ENCODE measurements at regions not wholly inside any gene's neighbourhood (a gene's known extent, or its start where the extent isn't known, plus 50 kb on each side); places are given as distances from the start of the nearest gene placed in this dataset.

DNA sequence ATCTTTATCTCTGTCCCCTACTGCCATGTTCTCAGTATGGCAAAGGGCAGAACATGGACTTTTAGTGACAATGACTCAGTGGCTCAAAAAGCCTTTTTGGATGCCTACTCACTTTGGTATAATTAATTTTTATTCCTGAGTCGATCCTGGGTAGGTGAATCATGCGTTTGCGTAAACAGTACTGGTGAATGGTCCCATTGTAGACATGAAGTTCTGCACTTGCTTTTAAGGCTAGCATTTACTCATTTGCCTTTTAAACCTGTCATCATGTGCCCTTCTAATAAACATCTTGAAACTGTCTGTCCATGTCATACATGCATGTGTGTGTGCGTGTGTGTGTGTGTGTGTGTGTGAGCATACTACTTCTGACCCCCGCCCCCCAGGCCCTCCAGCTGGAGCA, 223.0 kb downstream of the AUH start:
- DNase-seq (no peak), ATAC-seq (no peak)
- intact Hi-C loops (cut with DNase I), result no loop called here

- peak in 1 of 2 donors; percentile 34 for ATAC-seq
- intact Hi-C loops (cut with DNase I), result no loop called here
- no peak for DNase-seq
Observed at GRCh38 chr9:91141407-91141965, 220.2 kb downstream of the AUH start.

DNA sequence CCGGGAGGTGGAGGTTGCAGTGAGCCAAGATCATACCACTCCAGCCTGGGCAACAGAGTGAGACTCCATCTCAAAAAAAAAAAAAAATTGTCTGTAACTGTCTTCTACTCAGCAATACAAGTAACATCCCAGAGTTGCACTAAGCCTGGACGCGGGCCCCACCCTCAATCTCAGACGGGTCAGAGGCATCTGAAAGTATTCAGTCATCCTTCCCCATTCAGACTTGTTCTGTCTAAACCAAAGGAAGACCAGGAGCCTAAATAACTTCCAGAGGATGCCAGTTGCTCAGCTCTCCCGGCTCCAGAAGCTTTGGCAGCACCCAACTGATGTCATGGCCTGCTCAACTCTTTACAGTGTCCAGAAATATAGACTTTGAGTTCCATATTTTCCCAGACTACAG, 218.6 kb downstream of the AUH start:
- intact Hi-C loops (cut with DNase I), result no loop called here
- ATAC-seq, result no peak
- no peak for DNase-seq

GRCh38 chr9:91143642-91144041, 218.1 kb downstream of the AUH start:
- intact Hi-C loops (cut with DNase I), result no loop called here
- DNase-seq, result no peak
- ATAC-seq, result no peak

DNA sequence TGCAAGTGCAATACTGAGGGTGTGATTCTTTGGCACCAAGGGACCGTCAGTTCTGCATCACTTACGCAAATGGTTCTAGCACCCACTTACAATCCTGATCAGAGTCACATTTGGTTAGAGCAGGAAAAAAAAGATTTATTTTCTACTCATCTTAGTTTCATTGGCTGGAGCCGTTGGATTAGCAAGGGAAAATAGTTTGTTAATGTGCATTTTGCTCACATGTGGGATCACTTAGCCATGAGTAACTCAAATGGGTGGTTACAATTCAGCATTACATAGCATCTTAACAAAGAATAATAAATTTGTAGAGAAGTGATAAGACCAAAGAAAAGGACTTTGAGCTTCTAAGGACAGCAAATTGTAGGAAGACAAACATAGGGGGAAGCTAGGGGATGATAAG, 216.9 kb downstream of the AUH start:
- no peak for DNase-seq
- ATAC-seq, result no peak
- intact Hi-C loops (cut with DNase I), result no loop called here

DNA sequence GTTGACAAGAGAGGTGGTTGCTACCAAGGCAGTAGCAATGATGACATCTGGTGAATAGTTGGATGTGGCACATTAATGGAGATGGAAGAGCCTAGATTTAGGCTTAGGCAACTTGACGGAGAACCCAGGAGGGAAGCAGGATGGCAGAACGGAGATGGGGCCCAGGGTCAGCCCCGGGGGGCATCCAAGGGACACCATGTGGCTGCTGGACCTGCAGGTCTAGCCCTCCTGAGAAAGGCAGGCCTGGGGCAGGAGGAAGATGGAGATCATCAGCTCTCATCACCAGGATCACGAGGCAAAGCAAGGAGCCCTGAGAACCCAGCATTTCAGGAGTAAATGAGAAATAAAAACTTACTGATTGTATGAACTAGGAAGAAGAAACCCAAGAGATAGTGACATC, 216.2 kb downstream of the AUH start:
- intact Hi-C loops (cut with DNase I), result no loop called here
- DNase-seq (no peak), ATAC-seq (no peak)

DNA sequence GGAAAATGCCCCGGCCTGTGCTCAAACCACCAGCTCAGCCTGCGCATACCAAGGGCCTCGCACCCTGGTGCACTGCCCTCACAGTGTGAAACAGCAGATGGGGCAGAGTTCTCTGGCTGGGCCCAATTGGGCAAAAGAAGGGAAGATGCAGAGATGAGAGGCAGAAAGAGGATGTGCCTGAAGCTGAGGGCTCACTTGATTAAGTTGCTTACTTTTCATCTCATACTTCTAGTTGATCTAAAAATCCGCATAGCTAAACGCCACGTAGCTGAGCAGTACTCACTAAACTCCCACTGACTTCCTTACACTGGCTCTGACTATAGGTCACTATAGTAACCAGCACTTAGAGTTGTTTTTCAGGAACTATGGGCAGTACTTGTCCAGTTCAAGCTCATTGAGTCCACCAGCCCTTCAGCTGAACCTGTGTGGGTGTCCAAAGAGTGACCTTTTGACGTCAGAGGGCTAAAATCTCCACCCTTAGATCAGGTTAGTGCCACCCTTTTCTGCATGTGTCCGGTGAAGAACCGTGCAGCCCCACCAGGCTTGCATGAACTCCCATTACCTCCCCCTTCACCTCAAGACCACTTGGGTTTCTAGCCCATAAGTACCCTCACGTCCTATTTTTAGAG, 215.2 kb downstream of the AUH start:
- intact Hi-C loops (cut with DNase I), result no loop called here

GRCh38 chr9:91147079-91147708, 214.5 kb downstream of the AUH start:
- no peak for ATAC-seq
- intact Hi-C loops (cut with DNase I), result no loop called here
- DNase-seq, result no peak

More for the DNA sequence above, 215.2 kb downstream of the AUH start:
- DNase-seq (no peak), ATAC-seq (peak in 1 of 2 donors; percentile 57)

- ATAC-seq (no peak), DNase-seq (no peak)
- intact Hi-C loops (cut with DNase I), result no loop called here
Observed at GRCh38 chr9:91148306-91148705, 213.4 kb downstream of the AUH start.

DNA sequence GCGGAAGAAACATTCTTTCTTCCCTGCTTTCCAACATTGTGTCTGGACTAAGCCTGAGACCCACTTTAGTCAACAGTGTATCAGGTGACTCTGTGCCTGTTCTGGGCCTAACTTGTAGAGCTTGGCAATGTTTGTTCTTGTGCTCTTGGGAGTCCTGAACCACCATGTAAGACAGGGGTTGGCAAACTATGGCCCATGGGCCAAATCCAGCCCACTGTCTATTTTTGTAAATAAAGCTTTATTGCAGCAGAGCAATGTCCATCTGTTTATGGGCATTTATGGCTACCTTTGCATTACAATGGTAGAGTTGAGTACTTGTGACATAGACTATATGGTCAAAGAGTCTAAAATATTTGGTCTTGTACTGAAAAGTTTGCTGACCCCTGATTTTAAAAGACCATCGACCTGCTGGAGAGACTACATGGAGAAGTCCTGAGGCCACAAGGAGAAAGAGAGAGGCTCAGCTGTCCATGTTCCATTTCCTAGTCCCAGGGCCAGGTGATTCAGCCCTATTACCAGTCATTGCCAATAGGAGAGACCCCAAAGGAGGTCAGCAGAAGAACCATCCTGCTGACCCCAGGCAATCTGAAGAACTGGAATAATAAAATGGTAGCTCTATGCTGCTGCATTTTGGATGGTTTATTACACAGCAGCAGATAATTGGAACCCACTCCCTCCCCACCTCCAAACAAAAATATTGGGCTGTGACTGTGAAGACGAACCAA, 211.3 kb downstream of the AUH start:
- intact Hi-C loops (cut with DNase I), result no loop called here
- DNase-seq, result no peak
- no peak for ATAC-seq

DNA sequence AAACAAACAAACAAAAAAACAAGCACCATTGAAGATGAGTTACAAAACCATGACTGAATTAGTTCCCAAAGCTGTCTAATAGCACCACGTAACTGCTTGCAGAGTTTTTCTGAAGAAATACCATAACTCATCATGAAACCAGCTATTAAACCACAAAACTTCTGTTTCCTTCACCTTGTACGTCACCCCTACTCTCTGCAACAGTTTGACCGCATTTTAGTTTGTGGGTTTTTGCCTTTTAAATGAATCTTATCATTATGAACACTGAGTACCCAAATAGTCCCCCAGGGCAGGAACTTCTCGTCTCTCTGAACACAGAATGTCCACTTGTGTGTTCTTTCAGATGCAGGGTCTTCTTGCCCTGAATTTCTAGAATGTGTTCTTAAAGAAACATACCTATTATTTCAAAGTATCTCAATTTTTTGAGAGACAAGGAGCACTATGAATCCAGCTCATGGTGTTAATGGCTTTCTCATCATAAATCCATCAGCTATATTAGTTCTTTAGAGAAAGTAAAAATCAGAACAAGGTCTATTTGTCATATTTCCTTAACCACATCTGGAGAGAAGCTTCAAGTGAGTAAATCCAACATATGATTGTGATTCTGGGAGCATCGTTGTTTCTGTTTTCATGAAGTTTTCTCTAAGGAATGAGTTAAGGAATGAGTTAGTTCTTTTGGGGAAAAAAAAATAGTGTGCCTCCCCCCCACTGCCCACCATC, 210.6 kb downstream of the AUH start:
- no peak for DNase-seq
- intact Hi-C loops (cut with DNase I), result no loop called here
- ATAC-seq, result peak; percentile 25 to 74

- ATAC-seq (no peak), DNase-seq (no peak)
- intact Hi-C loops (cut with DNase I), result no loop called here
Observed at GRCh38 chr9:91151718-91152095, 210.0 kb downstream of the AUH start.

DNA sequence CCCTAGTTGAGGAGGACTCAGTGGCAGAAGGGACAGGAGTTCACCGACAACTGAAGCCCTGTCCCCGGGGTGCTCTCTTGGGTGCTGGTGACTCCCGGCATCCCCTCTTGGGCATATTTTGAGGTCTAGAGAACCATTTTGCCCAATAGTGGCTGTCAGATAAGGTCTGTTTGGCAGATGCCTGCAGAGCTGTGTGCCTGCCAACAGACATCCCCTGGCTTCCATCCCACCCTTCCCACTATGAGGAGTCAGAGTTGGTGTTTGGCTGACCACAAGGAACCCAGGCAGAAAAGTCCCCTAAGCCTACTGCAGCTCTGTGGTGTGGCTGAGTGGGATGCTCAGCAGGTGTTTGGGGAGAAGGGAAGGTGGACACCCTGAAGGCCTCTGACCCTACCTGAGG, 207.0 kb downstream of the AUH start:
- ATAC-seq, result peak; percentile 49 to 65

GRCh38 chr9:91155181-91155580, 206.5 kb downstream of the AUH start:
- DNase-seq, result no peak
- intact Hi-C loops (cut with DNase I), result no loop called here
- ATAC-seq, result no peak

More for the DNA sequence above, 207.0 kb downstream of the AUH start:
- no peak for DNase-seq
- intact Hi-C loops (cut with DNase I), result no loop called here

DNA sequence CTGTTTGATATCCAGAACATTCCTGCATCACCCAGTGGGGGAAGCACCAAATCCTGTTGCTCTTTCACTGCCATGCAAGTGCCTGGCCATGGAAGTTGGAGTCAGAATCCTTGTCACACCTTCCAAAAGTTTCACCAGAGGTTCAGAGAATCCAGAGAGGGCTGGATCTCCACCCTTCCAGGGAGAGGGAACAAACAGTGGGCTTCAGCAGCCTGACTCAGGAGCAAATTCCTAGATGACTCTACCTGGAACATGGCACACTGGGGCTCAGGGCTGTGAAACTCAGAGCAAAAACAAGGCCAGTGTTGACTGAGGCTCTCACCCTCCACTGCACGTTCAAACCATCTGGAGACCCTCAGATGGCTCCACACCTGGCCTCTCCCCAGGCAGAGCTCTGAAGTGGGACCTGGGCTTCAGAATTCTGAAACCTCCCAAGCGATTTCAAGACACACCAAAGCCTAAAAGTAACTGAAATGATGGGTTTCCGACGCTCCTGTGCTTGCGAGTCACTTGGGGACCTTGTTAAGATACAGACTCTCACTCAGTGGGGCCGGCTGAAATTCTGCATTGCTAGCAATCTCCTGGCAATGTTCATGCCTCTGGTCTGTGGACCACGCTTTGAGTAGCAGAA, 205.9 kb downstream of the AUH start:
- no peak for ATAC-seq
- intact Hi-C loops (cut with DNase I), result no loop called here
- no peak for DNase-seq

GRCh38 chr9:91156451-91157234, 205.1 kb downstream of the AUH start:
- ATAC-seq (no peak), DNase-seq (no peak)
- intact Hi-C loops (cut with DNase I), result no loop called here

DNA sequence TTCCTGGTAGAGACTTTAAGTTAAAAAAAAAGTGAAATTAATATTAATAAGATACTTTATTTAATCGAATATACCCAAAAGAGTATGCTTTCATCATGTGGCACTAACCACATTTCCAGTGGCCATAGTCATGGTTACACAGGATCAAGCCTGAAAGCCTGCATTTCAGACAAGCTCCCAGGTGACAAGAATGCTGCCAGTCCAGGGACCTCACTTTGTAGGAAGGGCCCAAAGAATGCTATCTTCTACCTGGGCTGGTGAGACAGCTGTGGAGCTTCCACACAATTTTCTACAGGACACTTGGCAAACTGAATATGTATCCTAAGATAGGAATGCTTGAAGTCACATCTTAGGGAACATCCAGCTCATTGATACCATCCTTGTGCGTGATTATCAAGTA, 203.8 kb downstream of the AUH start:
- intact Hi-C loops (cut with DNase I), result no loop called here
- ATAC-seq, result no peak
- DNase-seq, result no peak

DNA sequence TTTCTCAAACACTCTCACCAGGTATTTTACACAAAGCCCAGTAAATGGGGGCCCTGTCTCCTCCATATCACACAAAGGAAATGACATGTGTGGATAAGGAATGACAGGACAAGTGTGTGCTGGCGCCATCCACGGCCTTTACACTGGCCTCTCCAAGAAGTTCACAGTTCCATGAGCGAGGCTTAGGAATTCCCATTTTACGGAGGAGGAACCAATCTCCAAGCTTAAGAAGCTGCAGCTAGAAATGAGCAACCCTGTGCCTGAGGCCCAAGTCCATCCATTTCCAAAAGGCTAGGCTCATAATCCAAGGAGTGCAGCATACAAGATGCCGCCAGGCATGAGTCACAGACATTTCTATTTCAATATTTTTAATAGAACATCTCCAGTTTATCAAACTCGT, 203.4 kb downstream of the AUH start:
- intact Hi-C loops (cut with DNase I), result no loop called here
- no peak for ATAC-seq

GRCh38 chr9:91158946-91159345, 202.8 kb downstream of the AUH start:
- intact Hi-C loops (cut with DNase I), result no loop called here
- ATAC-seq (no peak), DNase-seq (no peak)

More for the DNA sequence above, 203.4 kb downstream of the AUH start:
- DNase-seq, result no peak

Data from left cardiac atrium (tissue), 4 donors.